GM19023 (cell line): ENCODE measurements at regions not wholly inside any gene's neighbourhood (a gene's known extent, or its start where the extent isn't known, plus 50 kb on each side); places are given as distances from the start of the nearest gene placed in this dataset.
"Not testable (repeated sequence)": the region's sequence is repeated elsewhere in the genome, so short reads cannot be mapped to it uniquely, and the experiment has no call there.

Experiments used
- ATAC-seq: cut with Tn5 transposase; IDR thresholded peaks from one replicate; pipeline ENCODE4 v1.9.1; 2021; ENCODE audit warnings: mild to moderate bottlenecking, moderate library complexity; ENCODE audit not compliant: unreplicated experiment

DNA sequence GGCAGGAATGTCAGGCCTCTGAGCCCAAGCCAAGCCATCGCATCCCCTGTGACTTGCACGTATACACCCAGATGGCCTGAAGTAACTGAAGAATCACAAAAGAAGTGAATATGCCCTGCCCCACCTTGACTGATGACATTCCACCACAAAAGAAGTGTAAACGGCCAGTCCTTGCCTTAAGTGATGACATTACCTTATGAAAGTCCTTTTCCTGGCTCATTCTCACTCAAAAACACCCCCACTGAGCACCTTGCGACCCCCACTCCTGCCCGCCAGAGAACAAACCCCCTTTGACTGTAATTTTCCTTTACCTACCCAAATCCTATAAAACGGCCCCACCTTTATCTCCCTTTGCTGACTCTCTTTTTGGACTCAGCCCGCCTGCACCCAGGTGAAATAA, 185.8 kb upstream of the MEIS1 start:
- not testable (repeated sequence) for ATAC-seq

DNA sequence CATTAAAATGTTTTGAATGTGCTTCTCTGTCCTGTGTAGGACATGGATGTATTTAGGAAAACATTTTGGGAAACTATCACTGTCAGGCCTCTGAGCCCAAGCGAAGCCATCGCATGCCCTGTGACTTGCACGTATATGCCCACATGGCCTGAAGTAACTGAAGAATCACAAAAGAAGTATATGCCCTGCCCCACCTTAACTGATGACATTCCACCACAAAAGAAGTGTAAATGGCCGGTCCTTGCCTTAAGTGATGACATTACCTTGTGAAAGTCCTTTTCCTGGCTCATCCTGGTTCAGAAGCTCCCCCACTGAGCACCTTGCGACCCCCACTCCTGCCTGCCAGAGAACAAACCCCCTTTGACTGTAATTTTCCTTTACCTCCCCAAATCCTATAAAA, 191.1 kb upstream of the MEIS1 start:
- not testable (repeated sequence) for ATAC-seq

GRCh38 chr2:66242888-66243287, 192.0 kb upstream of the MEIS1 start:
- not testable (repeated sequence) for ATAC-seq

DNA sequence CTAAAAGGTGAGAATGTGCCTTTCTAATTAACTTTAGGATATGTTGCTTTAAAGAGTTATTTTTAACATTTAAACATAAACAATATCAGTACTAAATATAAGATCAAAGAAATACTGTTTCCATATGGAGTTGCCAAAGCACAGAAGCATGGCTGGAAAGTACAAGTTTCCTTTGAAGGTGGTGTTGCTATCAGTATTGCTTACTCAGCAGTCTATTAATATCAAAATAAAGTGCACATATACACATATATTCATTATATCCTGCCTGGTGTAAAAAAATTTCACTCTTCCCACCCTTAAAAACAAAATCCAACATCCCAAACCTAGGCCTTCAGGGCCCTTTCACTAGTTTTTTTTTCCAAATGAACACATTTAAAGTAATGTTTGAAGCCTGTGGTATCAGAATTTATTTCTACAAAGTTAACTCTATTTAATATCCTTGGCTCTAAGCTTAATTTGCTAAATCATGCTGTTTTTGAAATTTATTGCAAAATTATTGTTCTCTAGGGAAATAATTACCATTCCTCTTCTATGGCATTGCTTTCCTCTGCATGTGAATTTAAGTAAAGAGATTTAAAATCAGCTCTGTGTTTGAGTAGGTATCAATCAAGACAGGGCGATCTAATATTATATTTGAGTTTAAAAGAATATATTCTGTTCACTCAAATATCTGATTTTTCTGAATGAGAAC, 192.7 kb upstream of the MEIS1 start:
- no peak for ATAC-seq

- no peak for ATAC-seq
These were observed 194.6 kb upstream of the MEIS1 start for GRCh38 chr2:66240286-66240685.

DNA sequence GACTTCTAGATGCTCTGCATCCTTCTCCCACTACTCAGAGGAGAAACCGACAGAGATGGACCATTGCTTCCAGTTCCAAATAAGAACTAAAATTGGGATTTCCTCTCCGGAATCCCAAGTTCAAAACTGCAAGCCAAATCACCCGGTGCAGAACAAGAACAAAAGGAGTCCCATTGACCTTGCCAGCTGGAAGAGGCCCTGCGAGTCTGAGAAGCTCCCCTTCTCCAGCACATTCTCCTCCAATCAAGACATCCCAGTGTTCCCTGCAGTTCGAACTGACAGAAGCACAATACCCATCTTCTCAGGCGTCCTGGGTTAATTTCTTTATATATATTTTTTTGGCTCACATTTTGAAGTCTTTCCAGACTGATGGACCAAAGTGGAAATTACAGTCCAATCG, 195.3 kb upstream of the MEIS1 start:
- no peak for ATAC-seq

DNA sequence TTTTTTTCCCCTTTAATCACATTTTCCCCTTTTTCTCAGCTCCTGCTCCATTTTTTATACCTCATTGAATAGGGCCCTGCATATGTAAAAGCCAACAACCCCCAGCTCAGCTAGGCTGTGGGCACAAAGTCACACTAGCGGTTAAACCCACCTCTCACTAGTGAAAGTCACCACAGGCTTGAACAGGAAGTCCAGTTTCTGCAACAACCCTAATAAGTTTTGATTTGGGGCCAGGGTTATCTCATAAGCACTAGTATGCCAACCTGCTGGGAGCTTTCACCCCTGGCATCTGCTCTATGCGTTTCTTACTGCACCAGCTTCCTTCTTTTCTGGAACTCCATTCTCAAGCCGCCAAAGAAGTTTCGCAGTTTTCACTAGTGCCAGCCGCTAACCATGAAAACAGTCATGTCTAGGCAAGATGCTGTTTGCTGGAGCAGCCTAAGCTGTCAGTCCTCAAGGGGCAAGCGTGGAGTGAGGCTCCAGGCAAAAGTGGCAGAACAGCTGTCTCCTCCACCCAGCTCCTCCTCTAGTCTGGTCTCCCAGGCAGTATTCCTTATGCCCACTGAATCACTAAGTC, 197.0 kb upstream of the MEIS1 start:
- ATAC-seq = no peak

DNA sequence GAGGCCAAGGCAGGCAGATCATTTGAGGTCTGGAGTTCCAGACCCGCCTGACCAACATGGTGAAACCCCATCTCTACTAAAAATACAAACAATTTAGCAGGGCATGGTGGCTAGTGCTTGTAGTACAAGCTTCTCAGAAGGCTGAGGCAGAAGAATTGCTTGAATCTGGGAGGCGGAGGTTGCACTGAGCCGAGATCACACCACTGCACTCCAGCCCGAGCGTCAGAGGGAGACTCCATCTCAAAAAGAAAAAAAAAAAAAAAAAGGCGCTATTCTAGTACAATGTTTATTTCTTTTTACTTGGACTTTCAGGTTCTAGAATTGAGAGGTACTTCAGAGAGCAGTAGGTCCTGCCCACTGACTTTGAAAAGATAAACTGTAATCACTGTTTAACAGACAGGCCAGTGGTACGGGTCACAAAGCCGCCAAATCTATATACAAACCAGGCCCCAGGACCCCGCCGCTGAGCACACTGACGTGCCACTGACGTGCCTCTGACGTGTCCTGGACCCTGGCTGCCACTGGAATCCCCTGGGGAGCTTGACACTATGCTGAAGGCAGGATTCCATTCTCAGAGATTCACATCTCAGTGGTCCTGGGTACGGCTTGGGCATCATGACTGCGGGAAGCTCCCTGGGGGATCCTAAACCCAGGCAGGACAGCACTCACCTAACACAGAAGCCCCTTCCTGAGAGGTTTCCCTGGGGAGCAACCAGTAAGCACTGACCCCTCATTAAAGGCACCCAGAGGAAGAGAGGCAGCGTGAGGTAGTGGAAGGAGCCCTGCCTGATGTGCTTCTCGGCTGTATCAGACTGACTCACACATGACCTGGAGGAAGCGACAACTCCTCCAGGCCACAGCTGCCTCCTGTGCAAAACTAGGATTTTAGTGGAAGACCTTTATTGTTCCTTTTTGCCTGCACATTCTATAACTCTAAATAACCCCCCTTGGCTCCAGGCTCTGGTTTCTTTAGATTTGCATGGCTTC, 197.8 kb upstream of the MEIS1 start:
- ATAC-seq = no peak

GRCh38 chr2:66236067-66236685, 198.7 kb upstream of the MEIS1 start:
- ATAC-seq = no peak

DNA sequence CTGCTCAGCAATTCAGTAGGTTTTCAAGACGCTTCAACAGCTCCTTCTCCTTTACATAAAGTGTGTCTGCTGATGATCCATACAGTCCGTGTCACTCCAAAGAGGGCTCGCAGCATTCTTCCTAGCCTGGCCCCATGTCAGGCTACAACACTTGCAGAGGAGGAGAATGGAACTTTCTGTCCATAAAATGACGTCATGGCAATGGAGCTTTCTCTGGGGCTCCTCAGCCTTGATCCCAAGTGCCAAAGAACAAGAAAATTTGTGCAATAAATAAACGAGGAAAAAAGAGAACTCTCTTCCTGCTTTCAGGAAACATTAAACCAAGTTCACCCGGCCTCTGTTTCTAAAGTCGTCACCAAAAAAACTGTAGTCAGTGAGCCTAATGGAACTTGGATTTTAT, 199.5 kb upstream of the MEIS1 start:
- ATAC-seq = no peak

- ATAC-seq = no peak
These were observed 200.9 kb upstream of the MEIS1 start for GRCh38 chr2:66233981-66234380.

GRCh38 chr2:66228128-66228547, 206.8 kb upstream of the MEIS1 start:
- no peak for ATAC-seq

GRCh38 chr2:66217039-66217585, 217.8 kb upstream of the MEIS1 start:
- no peak for ATAC-seq

- ATAC-seq = no peak
These were observed 222.2 kb upstream of the MEIS1 start for GRCh38 chr2:66212749-66213148.

- no peak for ATAC-seq
These were observed 232.3 kb upstream of the MEIS1 start for GRCh38 chr2:66202586-66202985.

DNA sequence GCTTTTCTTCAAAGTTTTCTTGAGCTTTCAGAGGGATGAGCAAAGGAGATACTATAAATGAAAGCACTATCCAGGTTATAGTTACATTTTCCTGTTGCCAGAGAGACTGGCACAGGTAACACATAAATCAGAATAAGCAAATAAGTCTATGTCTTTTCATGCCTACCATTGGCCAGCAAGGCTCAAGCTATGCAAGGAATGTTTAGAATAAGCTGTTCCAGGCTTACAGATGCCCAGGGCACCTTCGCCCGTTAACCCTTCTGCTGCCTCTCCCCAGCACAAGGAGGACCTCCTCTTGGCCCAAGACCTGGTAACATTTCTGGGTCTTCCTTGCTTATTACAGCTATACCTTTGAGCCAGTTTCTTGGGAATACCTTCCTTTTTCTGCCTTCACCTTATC, 233.7 kb upstream of the MEIS1 start:
- ATAC-seq = no peak

GRCh38 chr2:66198873-66199272, 236.1 kb upstream of the MEIS1 start:
- no peak for ATAC-seq

DNA sequence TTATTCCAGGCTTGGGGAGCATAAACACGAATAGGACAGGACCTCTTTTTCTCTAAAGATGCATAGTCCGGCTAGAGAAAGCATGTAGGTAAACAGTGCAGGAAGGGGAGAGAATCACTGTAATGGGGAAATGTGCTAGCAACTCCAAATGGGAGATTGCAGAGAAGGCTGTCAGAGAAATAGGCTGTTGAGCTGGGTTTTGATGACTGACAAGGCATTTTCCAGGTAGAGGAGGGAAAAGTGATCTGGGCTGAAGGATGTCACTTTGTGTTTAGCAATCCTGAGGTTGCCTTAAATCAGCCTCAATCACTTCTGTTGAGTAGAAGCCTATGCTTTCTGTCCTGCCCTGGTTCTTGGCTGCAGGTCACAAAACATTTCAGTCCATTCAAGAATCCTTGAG, 242.0 kb upstream of the MEIS1 start:
- no peak for ATAC-seq

GRCh38 chr2:66191311-66191710, 243.6 kb upstream of the MEIS1 start:
- no peak for ATAC-seq

DNA sequence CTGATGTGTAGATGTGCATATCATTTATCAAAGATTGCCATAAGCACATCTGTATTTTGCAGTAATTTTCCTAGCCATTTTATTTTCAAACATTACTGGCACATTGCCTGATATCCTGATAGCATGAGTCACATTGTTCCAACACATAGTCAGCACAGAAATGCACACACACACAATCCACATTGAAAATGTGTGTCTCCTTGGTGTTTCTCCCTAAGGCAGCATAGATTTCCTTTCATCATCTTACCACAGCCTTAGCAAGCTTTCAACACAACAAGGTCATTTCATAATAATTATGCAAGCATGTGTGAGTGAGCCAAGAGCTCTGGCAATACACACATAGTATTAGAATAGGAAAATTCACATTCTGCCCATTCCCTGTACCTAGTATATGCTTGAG, 245.4 kb upstream of the MEIS1 start:
- ATAC-seq = no peak

- no peak for ATAC-seq
These were observed 248.4 kb upstream of the MEIS1 start for GRCh38 chr2:66186537-66186936.
